ENCODE measurements at regions not wholly inside any gene's neighbourhood (a gene's known extent, or its start where the extent isn't known, plus 50 kb on each side); places are given as distances from the start of the nearest gene placed in this dataset.

- H3K4me3 ChIP-seq (ENCODE audit: low read depth, low read length), result no peak overlapping the region
These were observed 1692.7 kb downstream of the EFNA5 start for GRCh38 chr5:105978011-105978410.

GRCh38 chr5:105977163-105977562, 1693.6 kb downstream of the EFNA5 start:
- DNase-seq (ENCODE audit: low read depth), result no peak
- no peak overlapping the region for H3K4me3 ChIP-seq (ENCODE audit: low read depth, low read length)

More at GRCh38 chr5:105978011-105978410, 1692.7 kb downstream of the EFNA5 start:
- no peak for DNase-seq (ENCODE audit: low read depth)

GRCh38 chr5:105970919-105971318, 1699.8 kb downstream of the EFNA5 start:
- H3K4me3 ChIP-seq (ENCODE audit: low read depth, low read length), result no peak overlapping the region
- no peak for DNase-seq (ENCODE audit: low read depth)

GRCh38 chr5:105968981-105969380, 1701.8 kb downstream of the EFNA5 start:
- no peak for DNase-seq (ENCODE audit: low read depth)
- no peak overlapping the region for H3K4me3 ChIP-seq (ENCODE audit: low read depth, low read length)

GRCh38 chr5:105963696-105964255, 1707.0 kb downstream of the EFNA5 start:
- DNase-seq (ENCODE audit: low read depth), result no peak
- H3K4me3 ChIP-seq (ENCODE audit: low read depth, low read length), result no peak overlapping the region

GRCh38 chr5:105961572-105961971, 1709.2 kb downstream of the EFNA5 start:
- DNase-seq (ENCODE audit: low read depth), result no peak
- no peak overlapping the region for H3K4me3 ChIP-seq (ENCODE audit: low read depth, low read length)

- H3K4me3 ChIP-seq (ENCODE audit: low read depth, low read length), result no peak overlapping the region
- no peak for DNase-seq (ENCODE audit: low read depth)
These were observed 1714.1 kb downstream of the EFNA5 start for GRCh38 chr5:105956456-105957196.

GRCh38 chr5:105954341-105954740, 1716.4 kb downstream of the EFNA5 start:
- no peak overlapping the region for H3K4me3 ChIP-seq (ENCODE audit: low read depth, low read length)
- DNase-seq (ENCODE audit: low read depth), result no peak

- no peak for DNase-seq (ENCODE audit: low read depth)
- no peak overlapping the region for H3K4me3 ChIP-seq (ENCODE audit: low read depth, low read length)
These were observed 1717.1 kb downstream of the EFNA5 start for GRCh38 chr5:105953616-105954015.

GRCh38 chr5:105952875-105953274, 1717.9 kb downstream of the EFNA5 start:
- peak; percentile 67 for DNase-seq (ENCODE audit: low read depth)

GRCh38 chr5:105947461-105947860, 1723.3 kb downstream of the EFNA5 start:
- no peak for DNase-seq (ENCODE audit: low read depth)
- no peak overlapping the region for H3K4me3 ChIP-seq (ENCODE audit: low read depth, low read length)

More at GRCh38 chr5:105952875-105953274, 1717.9 kb downstream of the EFNA5 start:
- H3K4me3 ChIP-seq (ENCODE audit: low read depth, low read length), result no peak overlapping the region

- no peak for DNase-seq (ENCODE audit: low read depth)
- no peak overlapping the region for H3K4me3 ChIP-seq (ENCODE audit: low read depth, low read length)
These were observed 1725.3 kb downstream of the EFNA5 start for GRCh38 chr5:105945203-105945972.

GRCh38 chr5:105940181-105940580, 1730.6 kb downstream of the EFNA5 start:
- H3K4me3 ChIP-seq (ENCODE audit: low read depth, low read length), result no peak overlapping the region
- DNase-seq (ENCODE audit: low read depth), result no peak

- no peak for DNase-seq (ENCODE audit: low read depth)
- H3K4me3 ChIP-seq (ENCODE audit: low read depth, low read length), result no peak overlapping the region
These were observed 1736.6 kb downstream of the EFNA5 start for GRCh38 chr5:105934171-105934570.

GRCh38 chr5:105931881-105932421, 1738.8 kb downstream of the EFNA5 start:
- H3K4me3 ChIP-seq (ENCODE audit: low read depth, low read length), result no peak overlapping the region
- no peak for DNase-seq (ENCODE audit: low read depth)

GRCh38 chr5:105929858-105930257, 1740.9 kb downstream of the EFNA5 start:
- no peak overlapping the region for H3K4me3 ChIP-seq (ENCODE audit: low read depth, low read length)
- no peak for DNase-seq (ENCODE audit: low read depth)

GRCh38 chr5:105924366-105924765, 1746.4 kb downstream of the EFNA5 start:
- peak; percentile 61 for DNase-seq (ENCODE audit: low read depth)
- H3K4me3 ChIP-seq (ENCODE audit: low read depth, low read length), result no peak overlapping the region

GRCh38 chr5:105922574-105922973, 1748.2 kb downstream of the EFNA5 start:
- H3K4me3 ChIP-seq (ENCODE audit: low read depth, low read length), result no peak overlapping the region
- DNase-seq (ENCODE audit: low read depth), result no peak

- no peak overlapping the region for H3K4me3 ChIP-seq (ENCODE audit: low read depth, low read length)
- DNase-seq (ENCODE audit: low read depth), result no peak
These were observed 1748.7 kb downstream of the EFNA5 start for GRCh38 chr5:105922080-105922479.

- DNase-seq (ENCODE audit: low read depth), result no peak
- no peak overlapping the region for H3K4me3 ChIP-seq (ENCODE audit: low read depth, low read length)
These were observed 1753.5 kb downstream of the EFNA5 start for GRCh38 chr5:105917189-105917588.
